GM19372 (cell line): ENCODE measurements at regions not wholly inside any gene's neighbourhood (a gene's known extent, or its start where the extent isn't known, plus 50 kb on each side); places are given as distances from the start of the nearest gene placed in this dataset.
"Not testable (repeated sequence)": the region's sequence is repeated elsewhere in the genome, so short reads cannot be mapped to it uniquely, and the experiment has no call there.

Experiments
- ATAC-seq: cut with Tn5 transposase; IDR thresholded peaks from one replicate; pipeline ENCODE4 v1.9.1; 2021; ENCODE audit warnings: mild to moderate bottlenecking, low read depth, moderate library complexity; ENCODE audit not compliant: unreplicated experiment

- ATAC-seq = no peak
These were observed 844.5 kb upstream of the LRFN5 start for GRCh38 chr14:40762177-40762576.

GRCh38 chr14:40760704-40761103 lies 846.0 kb upstream of the LRFN5 start:
- no peak for ATAC-seq

GRCh38 chr14:40758076-40758475 lies 848.6 kb upstream of the LRFN5 start:
- ATAC-seq = no peak

- no peak for ATAC-seq
These were observed 849.2 kb upstream of the LRFN5 start for GRCh38 chr14:40757376-40757950.

GRCh38 chr14:40733206-40733605 lies 873.5 kb upstream of the LRFN5 start:
- no peak for ATAC-seq

- ATAC-seq = no peak
These were observed 879.6 kb upstream of the LRFN5 start for GRCh38 chr14:40727107-40727506.

GRCh38 chr14:40713387-40713786 lies 893.3 kb upstream of the LRFN5 start:
- no peak for ATAC-seq

- no peak for ATAC-seq
These were observed 909.4 kb upstream of the LRFN5 start for GRCh38 chr14:40697231-40697630.

GRCh38 chr14:40694023-40694422 lies 912.7 kb upstream of the LRFN5 start:
- ATAC-seq = no peak

- no peak for ATAC-seq
These were observed 915.6 kb upstream of the LRFN5 start for GRCh38 chr14:40691066-40691465.

GRCh38 chr14:40685764-40686163 lies 920.9 kb upstream of the LRFN5 start:
- no peak for ATAC-seq

- ATAC-seq = no peak
These were observed 922.3 kb upstream of the LRFN5 start for GRCh38 chr14:40684328-40684727.

- no peak for ATAC-seq
These were observed 924.4 kb upstream of the LRFN5 start for GRCh38 chr14:40682131-40682913.

GRCh38 chr14:40679256-40679655 lies 927.4 kb upstream of the LRFN5 start:
- ATAC-seq = no peak

GRCh38 chr14:40677206-40677605 lies 929.5 kb upstream of the LRFN5 start:
- ATAC-seq = not testable (repeated sequence)

- no peak for ATAC-seq
These were observed 932.2 kb upstream of the LRFN5 start for GRCh38 chr14:40674502-40674901.

GRCh38 chr14:40656311-40656710 lies 950.4 kb upstream of the LRFN5 start:
- ATAC-seq = no peak

GRCh38 chr14:40652089-40652691 lies 954.5 kb upstream of the LRFN5 start:
- no peak for ATAC-seq

- no peak for ATAC-seq
These were observed 976.2 kb upstream of the LRFN5 start for GRCh38 chr14:40630471-40630870.

- ATAC-seq = not testable (repeated sequence)
These were observed 977.0 kb upstream of the LRFN5 start for GRCh38 chr14:40629551-40630137.

- ATAC-seq = no peak
These were observed 977.5 kb upstream of the LRFN5 start for GRCh38 chr14:40629144-40629543.
